ENCODE measurements at regions not wholly inside any gene's neighbourhood (a gene's known extent, or its start where the extent isn't known, plus 50 kb on each side); places are given as distances from the start of the nearest gene placed in this dataset.
A peak's percentile ranks its signal among the peaks of the same experiment; 100 is the strongest.
"Not testable (repeated sequence)": the region's sequence is repeated elsewhere in the genome, so short reads cannot be mapped to it uniquely, and the experiment has no call there.

DNA sequence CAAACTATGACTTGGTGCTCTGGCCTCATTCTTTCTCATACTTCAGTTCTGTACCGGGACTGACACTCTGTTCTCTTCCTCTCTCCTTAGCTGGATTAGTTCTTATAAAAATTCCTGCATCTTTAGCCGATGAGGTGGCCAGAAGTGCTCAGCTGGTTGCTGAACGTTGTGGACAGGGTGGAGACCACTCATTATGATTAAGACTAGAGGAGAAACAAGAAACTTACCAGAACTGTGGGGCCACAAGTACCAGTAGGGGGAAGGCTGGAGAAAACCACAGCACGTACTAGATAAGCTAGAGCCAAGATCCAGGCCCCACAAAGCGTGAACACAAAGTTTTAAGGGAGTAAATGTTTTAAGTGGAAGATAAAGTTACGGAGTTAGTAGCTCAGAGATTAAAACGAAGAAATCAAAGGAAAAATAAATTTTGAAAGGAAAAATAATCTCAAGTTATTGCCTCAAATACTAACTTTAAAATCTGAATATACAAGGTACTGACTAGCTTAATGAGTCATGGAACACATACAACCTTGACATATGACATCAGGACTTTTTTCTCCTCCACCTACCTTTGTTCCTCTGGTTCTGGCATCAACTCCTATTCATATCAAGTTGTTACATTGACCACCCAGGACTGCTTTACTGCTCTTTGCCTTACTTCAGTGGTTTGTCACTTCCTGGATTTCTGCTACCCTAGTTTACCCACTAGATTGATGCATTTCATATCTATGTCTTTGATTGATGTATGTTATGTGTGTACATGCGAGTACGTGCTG is 469.0 kb downstream of the TFEC start:
- no peak for DNase-seq (ENCODE audit: low read depth, low spot score)

DNA sequence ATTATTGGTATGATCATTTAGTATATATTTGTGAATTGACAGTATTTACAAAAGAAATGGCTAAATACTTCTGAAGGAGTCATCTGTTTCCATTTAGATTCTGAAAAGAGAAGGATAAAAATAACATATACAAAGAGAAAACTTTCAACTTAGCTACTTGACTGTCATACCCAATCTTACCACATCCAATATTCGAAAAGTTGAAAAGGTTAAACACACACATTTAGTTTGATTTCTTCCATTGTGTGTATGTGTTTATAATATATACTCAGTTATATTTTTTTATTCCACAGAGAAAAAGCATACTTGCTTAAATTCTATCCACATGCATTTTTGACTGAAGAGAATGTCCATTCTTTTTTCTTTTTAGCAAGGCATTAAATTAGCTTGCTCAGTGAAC is 470.7 kb downstream of the TFEC start:
- DNase-seq (ENCODE audit: low read depth, low spot score), result peak; percentile 41

DNA sequence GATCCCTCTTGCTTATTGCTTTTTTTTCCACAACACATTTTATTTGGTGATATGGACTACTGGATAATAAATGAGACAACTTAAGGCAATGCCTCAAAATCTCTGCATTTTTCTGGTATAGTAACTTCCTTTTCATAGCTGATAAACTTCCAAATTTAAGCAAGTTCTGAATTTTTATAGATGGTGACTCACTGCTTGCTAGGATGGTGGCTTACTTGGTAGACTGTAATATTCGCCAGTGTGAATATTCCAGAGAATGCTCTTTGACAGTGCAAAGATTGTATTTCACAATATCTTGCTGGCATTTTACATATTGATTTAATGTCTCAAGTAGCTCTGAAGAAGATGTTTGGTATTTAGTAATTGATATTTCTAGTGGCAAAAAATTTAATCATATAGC is 472.4 kb downstream of the TFEC start:
- no peak for DNase-seq (ENCODE audit: low read depth, low spot score)

DNA sequence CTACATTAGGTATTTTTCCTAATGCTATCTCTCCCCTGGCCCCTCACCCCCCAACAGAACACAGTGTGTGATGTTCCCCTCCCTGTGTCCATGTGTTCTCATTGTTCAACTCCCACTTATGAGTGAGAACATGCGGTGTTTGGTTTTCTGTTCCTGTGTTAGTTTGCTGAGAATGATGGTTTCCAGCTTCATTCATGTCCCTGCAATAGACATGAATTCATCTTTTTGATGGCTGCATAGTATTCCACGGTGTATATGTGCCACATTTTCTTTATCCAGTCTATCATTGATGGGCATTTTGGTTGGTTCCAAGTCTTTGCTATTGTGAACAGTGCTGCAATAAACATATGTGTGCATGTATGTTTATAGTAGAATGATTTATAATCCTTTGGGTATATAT is 473.3 kb downstream of the TFEC start:
- not testable (repeated sequence) for DNase-seq (ENCODE audit: low read depth, low spot score)

DNA sequence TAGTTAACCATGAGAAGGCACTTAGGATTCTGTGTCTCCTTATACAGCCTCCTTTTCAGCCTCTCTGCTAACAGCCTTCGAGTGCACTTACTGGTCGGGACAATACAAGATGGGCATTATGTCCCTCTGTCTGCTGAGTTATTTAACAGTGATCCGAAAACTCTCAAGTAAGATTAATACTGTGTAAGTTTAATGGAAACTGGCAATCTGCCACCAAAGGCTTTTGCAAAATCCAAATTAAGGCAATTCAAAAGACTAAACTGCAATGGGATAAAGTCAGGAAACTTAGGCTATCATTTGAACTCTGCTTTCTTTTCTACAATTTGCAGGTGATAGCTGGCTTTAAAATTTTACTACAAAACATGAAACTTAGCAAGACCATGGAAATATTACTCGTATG is 477.8 kb downstream of the TFEC start:
- no peak for DNase-seq (ENCODE audit: low read depth, low spot score)

DNA sequence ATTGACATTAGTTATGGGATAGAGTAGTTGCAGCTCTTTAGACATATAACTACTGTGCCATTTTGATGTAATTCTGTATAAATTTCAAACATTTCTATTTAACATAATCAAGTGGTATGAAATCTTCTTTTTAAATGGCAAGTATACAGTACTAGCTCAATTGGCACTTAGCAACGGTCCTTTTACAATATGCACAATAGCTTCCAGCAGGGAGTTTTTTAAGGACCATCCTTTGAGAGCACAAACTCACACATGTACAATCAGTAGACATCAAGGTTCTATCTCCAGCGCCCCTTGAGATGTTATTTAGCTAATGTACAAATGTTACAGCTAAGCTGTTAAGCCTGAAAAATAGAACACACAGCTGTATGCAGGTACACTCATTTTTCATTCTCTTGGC is 480.7 kb downstream of the TFEC start:
- DNase-seq (ENCODE audit: low read depth, low spot score), result no peak

DNA sequence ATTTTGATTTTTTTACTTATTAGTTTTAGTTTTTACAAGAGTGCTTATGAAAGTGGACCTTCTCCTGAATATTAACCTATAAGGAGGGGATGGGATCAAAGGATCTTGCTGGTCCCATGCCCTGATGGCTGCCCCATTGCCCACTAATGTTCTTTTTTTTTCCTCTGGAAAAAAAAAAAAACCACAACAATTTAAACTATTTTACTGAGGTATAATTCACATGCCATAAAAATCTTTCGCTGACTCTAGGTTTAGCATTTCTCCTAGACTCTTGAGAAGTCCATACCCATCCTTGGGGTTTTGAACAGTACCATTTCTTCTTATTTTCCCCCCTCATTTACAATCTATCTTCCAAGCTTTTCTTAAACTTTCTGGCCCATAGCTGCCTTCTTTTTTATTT is 481.8 kb downstream of the TFEC start:
- DNase-seq (ENCODE audit: low read depth, low spot score), result no peak

DNA sequence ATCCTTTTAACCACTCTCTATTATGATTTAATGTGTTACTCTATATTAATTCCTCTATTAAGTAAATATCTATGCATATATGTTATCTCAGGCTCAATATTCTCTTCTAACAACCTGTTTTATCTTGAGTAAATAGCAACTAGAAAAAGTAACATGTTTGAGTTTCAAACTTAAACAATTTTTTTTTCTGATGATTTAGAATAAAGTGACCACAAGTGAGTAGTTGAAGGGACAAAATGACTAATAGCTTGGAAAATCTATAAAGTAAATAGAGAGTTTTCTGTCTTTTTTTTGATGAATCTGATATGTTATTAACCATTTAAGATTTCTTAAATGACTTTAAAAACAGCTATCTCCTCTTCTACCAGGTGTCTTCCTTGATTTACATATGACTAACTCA is 483.8 kb downstream of the TFEC start:
- no peak for DNase-seq (ENCODE audit: low read depth, low spot score)

DNA sequence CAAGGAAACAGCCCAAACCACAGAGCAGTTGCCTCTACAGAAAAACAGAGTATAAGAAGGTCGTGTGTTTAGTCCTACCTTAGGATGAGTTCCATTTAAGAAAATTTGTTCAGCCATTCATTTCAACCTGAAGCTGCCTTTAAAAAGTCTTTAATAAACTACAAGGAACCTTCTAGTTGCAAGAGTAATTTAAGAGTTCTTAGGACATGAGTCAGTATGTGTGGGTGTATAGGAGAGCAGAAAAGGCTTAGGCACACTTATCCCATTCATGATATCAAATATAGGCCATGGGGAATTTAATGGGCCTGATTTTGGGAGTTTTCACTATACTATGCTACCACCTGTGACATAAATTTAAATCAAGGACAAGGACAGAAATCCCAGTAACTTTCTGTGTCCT is 496.8 kb downstream of the TFEC start:
- DNase-seq (ENCODE audit: low read depth, low spot score), result no peak

DNA sequence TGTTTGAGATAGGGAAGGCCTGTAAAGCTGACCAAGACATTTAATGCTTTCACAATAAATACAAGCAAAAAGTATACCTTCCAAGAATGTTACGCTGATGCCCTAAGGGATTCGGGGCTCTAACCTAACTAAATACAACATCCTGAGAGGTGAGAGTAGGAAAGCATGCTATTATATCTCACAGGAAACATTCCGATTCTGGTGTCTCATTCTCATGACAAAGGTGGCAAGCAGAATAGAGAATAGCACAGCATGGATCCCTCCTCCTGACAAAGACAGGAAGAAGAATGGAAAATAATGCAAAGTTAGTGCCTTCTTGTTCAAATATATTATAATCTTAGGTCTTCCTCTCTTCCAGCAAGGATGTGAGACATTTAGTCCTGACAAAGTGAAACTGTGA is 504.3 kb downstream of the TFEC start:
- DNase-seq (ENCODE audit: low read depth, low spot score), result no peak

DNA sequence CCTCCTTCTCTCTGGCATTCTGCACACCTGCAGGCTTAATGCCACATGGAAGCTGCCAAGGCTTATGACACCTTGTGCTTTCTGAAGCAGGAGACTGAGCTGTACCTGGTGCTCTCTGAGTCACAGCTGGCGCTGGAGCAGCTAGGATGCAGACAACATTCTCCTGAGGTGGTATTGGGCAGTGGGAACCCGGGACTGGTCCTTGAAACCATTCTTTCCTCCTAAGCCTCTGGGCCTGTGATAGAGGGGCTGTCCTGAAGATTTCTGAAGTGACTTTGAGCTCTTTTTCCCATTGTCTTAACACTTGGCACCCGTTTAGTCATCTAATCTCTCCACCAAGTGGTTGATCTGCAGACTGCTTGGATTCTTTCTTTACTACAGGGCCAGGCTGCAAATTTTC is 508.4 kb downstream of the TFEC start:
- no peak for DNase-seq (ENCODE audit: low read depth, low spot score)

DNA sequence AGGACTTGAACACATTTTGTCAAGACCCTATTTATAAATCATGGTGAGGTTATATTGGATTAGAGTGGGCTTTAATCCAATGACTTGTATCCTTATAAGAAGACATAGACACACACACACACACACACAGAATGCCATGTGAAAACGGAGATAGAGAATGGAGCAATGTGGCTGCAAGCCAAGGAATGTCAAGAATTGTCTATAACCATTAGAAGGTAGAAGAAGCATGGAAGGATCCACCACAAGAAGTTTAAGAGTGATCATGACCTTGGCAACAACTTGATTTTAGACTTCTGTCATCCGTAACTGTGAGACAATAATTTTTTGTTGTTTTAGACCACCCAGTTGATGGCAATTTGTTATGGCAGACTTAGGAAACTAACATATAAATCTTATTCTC is 514.2 kb downstream of the TFEC start:
- no peak for DNase-seq (ENCODE audit: low read depth, low spot score)

DNA sequence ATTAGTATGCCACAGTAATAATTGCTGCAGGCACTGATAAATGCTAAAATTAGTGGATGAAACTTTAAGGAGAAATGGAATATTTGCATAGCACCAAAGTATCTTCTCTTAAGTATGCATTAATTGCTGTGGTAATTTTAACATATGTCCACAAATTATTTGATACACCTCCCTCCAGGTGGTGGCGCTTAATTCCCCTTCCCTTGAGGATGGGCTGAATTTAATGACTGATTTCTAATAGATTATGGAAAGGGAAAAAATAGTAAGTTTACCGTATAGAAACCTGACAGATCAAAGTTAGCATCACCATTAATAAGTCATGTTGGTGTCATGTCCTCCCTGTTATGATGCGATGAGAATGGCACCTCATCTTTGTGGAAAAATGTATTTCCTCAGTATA is 519.2 kb downstream of the TFEC start:
- DNase-seq (ENCODE audit: low read depth, low spot score), result no peak

DNA sequence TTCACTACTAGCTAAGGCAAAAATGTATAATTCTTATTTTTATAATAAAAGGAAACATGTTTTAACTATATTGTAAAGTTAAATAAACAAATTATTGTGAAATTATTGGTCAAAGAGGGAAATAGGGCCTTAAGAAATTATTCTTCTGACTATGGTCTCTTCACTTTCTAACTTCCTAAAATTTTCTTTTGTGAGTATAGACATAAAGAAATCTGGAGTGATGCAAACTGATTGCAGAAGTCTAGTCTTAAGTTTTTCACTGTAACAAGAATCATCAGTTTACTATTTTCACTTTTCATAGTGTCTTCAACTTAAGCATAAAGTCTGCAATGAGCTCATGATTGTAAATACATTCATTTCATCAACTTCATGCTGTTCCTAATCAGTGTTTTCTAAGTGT is 525.4 kb downstream of the TFEC start:
- no peak for DNase-seq (ENCODE audit: low read depth, low spot score)

DNA sequence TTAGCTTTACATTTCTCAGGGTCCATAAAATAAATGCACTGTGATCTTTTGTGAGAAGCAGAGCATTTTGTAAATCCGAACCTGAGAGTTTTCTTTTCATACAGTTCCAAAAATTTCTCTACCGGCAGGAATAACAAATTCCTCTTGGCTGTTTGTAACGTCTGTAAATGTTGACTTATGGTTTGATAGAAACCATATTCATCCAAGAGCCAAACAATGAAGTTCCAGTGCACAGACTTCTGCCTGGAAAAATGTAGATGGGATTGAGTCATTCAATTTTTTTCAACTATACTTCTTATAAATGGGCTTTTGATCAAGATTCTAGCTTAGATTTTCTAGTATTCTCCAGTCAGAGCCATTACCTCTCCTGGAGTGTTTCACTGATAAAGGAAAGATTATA is 530.6 kb downstream of the TFEC start:
- DNase-seq (ENCODE audit: low read depth, low spot score), result no peak

DNA sequence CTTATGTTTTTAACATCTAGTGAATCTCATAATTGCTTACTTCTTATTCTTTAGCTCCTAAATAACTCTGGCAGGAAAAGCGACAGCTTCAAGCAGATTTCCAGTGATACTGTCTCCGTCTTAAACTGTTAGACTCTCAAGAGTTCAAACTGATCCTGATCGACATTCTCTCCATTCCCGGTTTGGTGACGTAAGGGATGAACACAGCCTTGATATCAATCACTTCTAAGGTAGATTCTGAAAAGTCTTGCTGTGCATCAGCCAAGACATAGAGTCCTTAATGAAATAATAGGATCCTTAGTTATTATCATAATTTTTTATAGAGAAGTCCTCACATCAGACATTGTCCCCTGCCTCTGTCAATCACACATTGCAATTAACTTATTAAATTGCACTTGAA is 534.6 kb downstream of the TFEC start:
- DNase-seq (ENCODE audit: low read depth, low spot score), result no peak

DNA sequence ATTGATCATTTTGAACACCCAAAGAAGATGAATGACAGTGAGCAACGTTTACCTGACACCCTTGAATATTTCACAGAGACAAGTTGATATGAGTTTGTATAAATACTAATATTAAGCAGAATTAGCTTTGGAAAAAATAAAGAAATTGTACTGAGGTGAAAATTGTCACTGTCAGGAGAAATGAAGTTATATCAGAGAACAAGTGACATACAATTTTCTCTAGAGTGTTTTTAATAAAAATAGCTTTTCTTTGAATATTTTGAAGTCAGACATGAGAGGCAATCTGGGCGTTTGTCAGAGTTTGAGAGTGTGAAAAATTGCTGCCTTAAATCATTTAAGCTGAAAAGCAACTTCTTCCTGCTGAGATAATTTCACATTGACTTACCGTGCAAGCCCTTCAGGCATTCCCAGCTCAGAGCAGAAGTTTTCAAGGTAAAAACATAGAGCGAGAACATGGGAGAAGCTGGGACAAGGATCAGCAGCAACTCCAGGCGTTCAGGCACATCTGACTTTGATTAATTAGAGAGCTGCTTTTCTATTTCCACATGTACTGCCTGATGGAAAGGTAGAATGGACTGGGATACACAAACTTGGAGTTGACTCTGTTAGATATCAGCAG is 535.9 kb downstream of the TFEC start:
- DNase-seq (ENCODE audit: low read depth, low spot score), result no peak

DNA sequence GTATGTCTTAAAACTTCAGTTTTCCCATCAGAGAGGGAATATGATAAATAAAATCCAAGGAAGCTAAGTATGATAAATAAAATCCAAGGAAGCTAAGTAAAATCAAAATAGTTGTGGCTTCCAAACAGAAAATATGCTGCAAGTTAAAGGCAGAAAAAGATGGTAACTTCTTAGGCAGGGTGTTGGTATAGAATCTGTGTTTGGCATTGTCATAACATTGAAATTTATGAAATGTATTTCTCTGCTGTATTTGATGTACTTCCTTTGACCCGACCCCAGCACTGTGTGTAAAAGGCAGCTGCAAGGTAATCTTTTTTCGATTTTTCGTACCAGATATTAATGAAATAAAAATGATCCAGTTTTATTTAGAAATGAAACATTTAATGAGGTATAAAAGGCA is 537.2 kb downstream of the TFEC start:
- DNase-seq (ENCODE audit: low read depth, low spot score), result no peak

DNA sequence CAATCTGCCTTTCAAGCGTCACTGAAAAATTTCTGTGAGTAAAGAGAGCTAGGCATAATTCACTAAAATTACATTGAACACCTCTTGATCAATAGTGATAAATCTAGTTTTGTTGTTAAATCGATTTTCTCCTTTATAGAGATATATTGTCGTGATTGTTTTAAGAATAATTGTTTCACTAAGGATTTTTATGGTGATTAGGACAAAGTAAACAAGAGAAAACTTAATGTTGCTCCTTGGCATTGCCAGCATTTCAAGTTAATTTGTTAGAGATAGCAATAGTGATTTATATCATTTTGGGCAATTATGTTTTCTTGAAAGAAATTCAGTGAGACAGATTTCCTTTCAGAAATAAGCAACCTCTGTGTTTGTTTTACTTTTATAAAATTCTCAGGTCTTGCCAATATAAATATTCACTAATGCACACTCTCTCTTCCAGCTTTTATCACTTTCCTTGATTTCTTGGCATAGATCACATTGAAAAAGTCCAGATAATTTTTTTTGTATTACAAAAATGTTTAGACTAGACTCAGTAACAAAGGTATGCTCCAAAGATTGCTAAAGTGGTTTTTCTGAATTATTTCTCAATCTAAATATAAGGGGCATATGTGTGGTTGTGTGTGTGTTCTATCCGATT is 538.7 kb downstream of the TFEC start:
- no peak for DNase-seq (ENCODE audit: low read depth, low spot score)

DNA sequence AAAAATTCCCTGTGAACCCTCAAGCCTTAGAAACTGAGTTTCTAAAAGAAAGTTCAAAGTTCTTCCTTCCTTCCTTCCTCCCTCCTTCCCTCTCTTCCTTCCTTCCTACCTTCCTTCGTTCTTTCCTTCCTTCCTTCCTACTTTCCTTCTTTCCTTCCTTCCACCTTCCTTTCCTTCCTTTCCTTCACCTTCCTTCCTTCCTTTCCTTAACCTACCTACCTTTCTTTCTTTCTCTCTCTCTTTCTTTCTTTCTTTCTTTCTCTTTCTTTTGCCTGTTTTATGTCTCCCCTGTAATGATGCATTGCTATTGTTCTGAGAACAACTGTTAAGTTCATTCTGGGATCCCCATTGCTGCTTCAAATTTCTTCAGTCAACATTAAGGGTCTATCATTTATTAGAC is 551.1 kb downstream of the TFEC start:
- DNase-seq (ENCODE audit: low read depth, low spot score), result no peak

DNA sequence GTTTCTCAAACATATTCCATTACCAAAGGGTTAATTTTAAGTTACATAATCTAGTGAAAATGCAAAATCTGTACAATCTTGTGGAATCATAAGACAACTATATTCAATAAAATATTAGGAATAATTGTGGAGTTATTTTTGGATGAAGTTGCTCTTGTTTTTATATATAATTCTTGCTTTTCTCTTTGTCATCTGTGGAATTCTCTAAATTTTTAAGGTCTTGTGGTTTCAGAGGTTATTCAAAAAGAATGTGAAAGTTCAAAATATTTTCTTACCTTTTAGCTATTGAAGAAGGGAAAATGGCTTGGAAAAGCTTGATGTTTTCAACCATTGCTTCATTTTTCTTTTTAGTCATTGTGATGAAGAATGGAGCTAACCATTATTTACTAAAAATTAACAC is 552.1 kb downstream of the TFEC start:
- no peak for DNase-seq (ENCODE audit: low read depth, low spot score)

DNA sequence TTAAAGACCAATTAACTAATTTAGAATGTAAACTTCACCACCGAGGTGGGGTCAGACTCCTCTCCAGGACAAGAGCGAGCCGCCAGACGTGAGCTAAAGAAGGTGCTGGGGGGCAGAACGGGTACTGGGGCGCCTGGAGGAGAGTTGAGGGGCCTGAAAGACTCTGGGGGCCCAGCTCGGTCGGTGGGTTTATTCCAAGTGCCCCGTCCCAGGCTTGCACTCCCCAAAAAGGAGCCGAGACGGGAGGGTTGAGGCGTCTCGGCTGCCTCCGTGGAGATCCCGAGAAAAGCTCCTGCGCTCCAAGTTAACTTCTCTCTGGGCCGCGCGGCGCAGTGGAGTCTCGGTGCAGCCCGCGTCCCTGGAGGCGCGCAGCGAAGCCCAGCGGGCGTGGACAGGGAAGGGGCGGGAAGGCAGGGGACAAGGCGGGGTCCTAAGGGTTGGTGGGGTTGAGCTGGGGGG is 553.3 kb downstream of the TFEC start:
- DNase-seq (ENCODE audit: low read depth, low spot score), result no peak

DNA sequence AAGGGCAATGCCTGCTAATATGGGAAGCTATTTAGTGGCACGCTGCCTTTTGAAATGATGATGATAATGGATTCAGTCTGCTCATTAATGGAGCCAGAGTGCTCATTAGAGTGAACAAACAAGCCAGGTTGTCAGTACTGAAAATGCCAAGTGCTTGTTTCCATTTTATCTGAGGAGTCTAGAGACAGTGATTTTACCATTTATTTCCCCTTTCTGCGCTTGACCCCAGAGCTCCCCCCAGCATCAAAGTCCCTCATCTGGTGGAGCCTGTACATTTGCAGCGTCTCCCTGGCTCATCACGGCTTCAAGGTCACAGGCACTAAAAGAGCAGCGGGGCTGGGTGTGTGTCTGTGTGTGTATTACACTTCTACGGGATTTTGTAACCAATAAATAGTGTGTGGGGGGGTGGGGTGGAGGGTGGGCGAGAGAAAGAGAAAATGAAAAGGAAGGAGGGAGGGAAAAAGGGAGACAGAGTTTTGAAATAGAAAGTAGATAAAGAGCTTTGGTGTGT is 553.8 kb downstream of the TFEC start:
- DNase-seq (ENCODE audit: low read depth, low spot score), result no peak

Data from brain pericyte (primary cell).